Breast epithelium (tissue), 4 donors: ENCODE measurements at regions not wholly inside any gene's neighbourhood (a gene's known extent, or its start where the extent isn't known, plus 50 kb on each side); places are given as distances from the start of the nearest gene placed in this dataset.

Experiments used
- DNase-seq, 2 donors: peaks; one replicate each; pipeline ENCODE4 v3.0.0-alpha.2; 2019; ENCODE audit warnings: low spot score in 2 of 2
- H3K27ac ChIP-seq, 2 donors: fragments of 200-600 bp; sonication (generic) in 1 of 2; one replicate each; pipeline ENCODE4 v1.5.1; 2016 to 2019; ENCODE audit warnings: mild to moderate bottlenecking in 1 of 2
- H3K27me3 ChIP-seq, 2 donors: fragments of 200-600 bp; sonication (generic) in 1 of 2; one replicate each; pipeline versions ENCODE4 v1.5.1 to v1.6.0; 2017 to 2019; ENCODE audit warnings: control low read depth in 1 of 2, mild to moderate bottlenecking in 1 of 2
- H3K36me3 ChIP-seq: fragments of 200-600 bp; one replicate; pipeline ENCODE4 v1.5.1; 2019
- H3K4me1 ChIP-seq, 2 donors: fragments of 200-600 bp; sonication (generic); one replicate each; pipeline ENCODE4 v1.5.1; 2016 to 2019; ENCODE audit warnings: control low read depth in 1 of 2
- H3K4me3 ChIP-seq, 3 donors: fragments of 200-600 bp; sonication (generic); 1 replicate in 2 of 3; 2 replicates in 1 of 3; pipeline ENCODE4 v1.5.1; 2016 to 2019; ENCODE audit warnings: mild to moderate bottlenecking in 3 of 3, moderate library complexity in 2 of 3
- H3K9me3 ChIP-seq, 2 donors: fragments of 200-600 bp; sonication (generic) in 1 of 2; one replicate each; pipeline ENCODE4 v1.5.1; 2016 to 2019; ENCODE audit warnings: control low read depth in 1 of 2
- CTCF ChIP-seq, 3 donors: fragments of 450-650 bp; IDR thresholded peaks; one replicate each; pipeline ENCODE4 v1.5.1; 2016 to 2017; ENCODE audit warnings: antibody characterized with exemption in 3 of 3, mild to moderate bottlenecking in 3 of 3, moderate library complexity in 3 of 3
- POLR2A ChIP-seq: fragments of 450-650 bp; IDR thresholded peaks from one replicate; pipeline ENCODE4 v1.6.1; 2016; ENCODE audit warnings: antibody characterized with exemption, mild to moderate bottlenecking, moderate library complexity
- POLR2AphosphoS5 ChIP-seq, 3 donors: sonication (generic); formaldehyde crosslinking; IDR thresholded peaks; one replicate each; pipeline ENCODE4 v1.6.1; 2017; ENCODE audit warnings: antibody characterized with exemption in 3 of 3
- intact Hi-C: fragments of 100-400 bp; cut with DNase I; formaldehyde crosslinking; loops from one replicate; pipeline ENCODE4 v1.15.1; 2023; ENCODE audit warnings: low total_unique reads

GRCh38 chr3:135641761-135642160, 323.8 kb upstream of the PPP2R3A start:
- no peaks in the 10 kb centered on the region for H3K27me3 ChIP-seq

GRCh38 chr3:135645541-135645940, 320.0 kb upstream of the PPP2R3A start:
- H3K4me3 ChIP-seq, result no peak overlapping the region
- H3K4me1 ChIP-seq, result no peaks in the 10 kb centered on the region
- no peaks in the 10 kb centered on the region for H3K36me3 ChIP-seq
- intact Hi-C loops, result no loop called here
- no peaks in the 10 kb centered on the region for H3K27me3 ChIP-seq
- TF ChIP-seq POLR2AphosphoS5 (IDR thresholded peaks at IDR 0.05) (no peak), CTCF (IDR thresholded peaks at IDR 0.05) (no peak), POLR2A (no peak)
- H3K9me3 ChIP-seq, result peaks cover 4 to 15% of the 10 kb centered on the region in 2 donors
- no peak overlapping the region for H3K27ac ChIP-seq
- DNase-seq, result no peak

More at GRCh38 chr3:135641761-135642160, 323.8 kb upstream of the PPP2R3A start:
- no peak for TF ChIP-seq POLR2AphosphoS5 (IDR thresholded peaks at IDR 0.05)
- TF ChIP-seq POLR2A, result no peak
- Histone ChIP-seq H3K36me3 (no peaks in the 10 kb centered on the region), H3K4me1 (no peaks in the 10 kb centered on the region), H3K27ac (no peak overlapping the region), H3K9me3 (peaks cover 0 to 8% of the 10 kb centered on the region in 2 donors), H3K4me3 (no peak overlapping the region)
- intact Hi-C loops, result no loop called here
- DNase-seq, result no peak

GRCh38 chr3:135646873-135647272, 318.7 kb upstream of the PPP2R3A start:
- H3K4me3 ChIP-seq, result no peak overlapping the region
- peaks cover 4 to 15% of the 10 kb centered on the region in 2 donors for H3K9me3 ChIP-seq
- H3K36me3 ChIP-seq, result no peaks in the 10 kb centered on the region
- intact Hi-C loops, result no loop called here
- no peak for DNase-seq
- TF ChIP-seq CTCF (IDR thresholded peaks at IDR 0.05) (no peak), POLR2AphosphoS5 (IDR thresholded peaks at IDR 0.05) (no peak), POLR2A (no peak)
- H3K4me1 ChIP-seq, result no peaks in the 10 kb centered on the region
- no peaks in the 10 kb centered on the region for H3K27me3 ChIP-seq
- no peak overlapping the region for H3K27ac ChIP-seq

- TF ChIP-seq CTCF (IDR thresholded peaks at IDR 0.05) (no peak), POLR2AphosphoS5 (IDR thresholded peaks at IDR 0.05) (no peak), POLR2A (no peak)
- Histone ChIP-seq H3K9me3 (peaks cover 4 to 15% of the 10 kb centered on the region in 2 donors), H3K4me3 (no peak overlapping the region), H3K4me1 (no peaks in the 10 kb centered on the region), H3K27me3 (no peaks in the 10 kb centered on the region), H3K36me3 (no peaks in the 10 kb centered on the region), H3K27ac (no peak overlapping the region)
- intact Hi-C loops, result no loop called here
- no peak for DNase-seq
These were observed 316.2 kb upstream of the PPP2R3A start for GRCh38 chr3:135649361-135649760.

GRCh38 chr3:135650309-135650708, 315.2 kb upstream of the PPP2R3A start:
- DNase-seq, result peak in 1 of 2 donors; percentile 38
- intact Hi-C loops, result no loop called here
- H3K9me3 ChIP-seq, result peaks cover 4 to 15% of the 10 kb centered on the region in 2 donors
- no peaks in the 10 kb centered on the region for H3K27me3 ChIP-seq
- H3K4me1 ChIP-seq, result no peaks in the 10 kb centered on the region
- H3K27ac ChIP-seq, result no peak overlapping the region
- H3K4me3 ChIP-seq, result no peak overlapping the region
- no peaks in the 10 kb centered on the region for H3K36me3 ChIP-seq
- TF ChIP-seq POLR2A (no peak), CTCF (IDR thresholded peaks at IDR 0.05) (no peak), POLR2AphosphoS5 (IDR thresholded peaks at IDR 0.05) (no peak)

- H3K27ac ChIP-seq, result no peak overlapping the region
- no peak for DNase-seq
- H3K4me3 ChIP-seq, result no peak overlapping the region
- no peaks in the 10 kb centered on the region for H3K36me3 ChIP-seq
- TF ChIP-seq CTCF (IDR thresholded peaks at IDR 0.05) (no peak), POLR2A (no peak), POLR2AphosphoS5 (IDR thresholded peaks at IDR 0.05) (no peak)
- H3K4me1 ChIP-seq, result no peaks in the 10 kb centered on the region
- H3K27me3 ChIP-seq, result no peaks in the 10 kb centered on the region
- intact Hi-C loops, result no loop called here
- peaks cover 0 to 6% of the 10 kb centered on the region in 2 donors for H3K9me3 ChIP-seq
These were observed 313.1 kb upstream of the PPP2R3A start for GRCh38 chr3:135652388-135652787.
